Stimulated activated CD4-positive, alpha-beta T cell treated with anti-CD3 and anti-CD28 coated beads, Interleukin-4, amount 100 ng/mL, for 24 hours (primary cell): ENCODE measurements at regions not wholly inside any gene's neighbourhood (a gene's known extent, or its start where the extent isn't known, plus 50 kb on each side); places are given as distances from the start of the nearest gene placed in this dataset.
"Not testable (repeated sequence)": the region's sequence is repeated elsewhere in the genome, so short reads cannot be mapped to it uniquely, and the experiment has no call there.

Experiments used
- DNase-seq: peaks from one replicate; pipeline ENCODE4 v3.0.0-alpha.2; 2020

- no peak for DNase-seq
These were observed 1010.1 kb downstream of the EFNA5 start for GRCh38 chr5:106660681-106661080.

DNA sequence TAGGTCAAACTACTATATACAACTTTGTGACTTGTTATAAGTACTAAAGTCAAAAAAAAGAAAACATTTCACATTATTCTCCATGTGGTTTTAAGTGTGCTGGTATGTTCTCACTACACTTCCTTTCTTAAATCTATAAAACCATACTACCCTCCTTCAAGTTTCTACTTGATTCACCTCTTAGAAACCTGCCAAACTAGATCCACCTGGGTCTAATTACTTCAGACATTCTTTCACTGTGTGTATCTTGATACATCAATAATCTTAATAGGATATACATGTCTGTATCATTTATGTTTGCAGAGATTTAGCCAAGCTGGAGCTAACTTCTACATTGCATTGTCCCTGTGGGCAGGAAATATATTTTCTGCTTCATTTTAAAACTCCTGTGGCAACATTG, 1012.6 kb downstream of the EFNA5 start:
- no peak for DNase-seq

GRCh38 chr5:106656821-106657220, 1013.9 kb downstream of the EFNA5 start:
- DNase-seq = no peak

GRCh38 chr5:106649031-106649430, 1021.7 kb downstream of the EFNA5 start:
- no peak for DNase-seq

DNA sequence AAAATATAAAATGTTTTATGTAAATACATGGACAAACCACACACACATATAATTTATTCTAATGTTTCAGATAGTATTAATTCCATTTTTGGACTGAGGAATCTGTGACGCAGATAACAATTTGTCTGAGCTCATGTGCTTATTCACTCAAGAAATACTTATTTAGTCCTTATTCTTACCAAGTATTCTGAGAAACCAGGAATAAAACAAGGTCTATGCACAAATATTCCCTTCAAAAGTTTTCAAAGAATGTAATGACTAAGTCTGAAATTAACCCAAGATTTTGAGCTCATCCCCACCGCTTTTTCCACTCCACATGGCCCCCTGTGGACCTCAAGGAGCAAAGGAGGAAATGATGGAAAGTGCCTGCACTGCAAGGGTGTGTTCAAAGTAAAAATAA, 1022.3 kb downstream of the EFNA5 start:
- DNase-seq = no peak

DNA sequence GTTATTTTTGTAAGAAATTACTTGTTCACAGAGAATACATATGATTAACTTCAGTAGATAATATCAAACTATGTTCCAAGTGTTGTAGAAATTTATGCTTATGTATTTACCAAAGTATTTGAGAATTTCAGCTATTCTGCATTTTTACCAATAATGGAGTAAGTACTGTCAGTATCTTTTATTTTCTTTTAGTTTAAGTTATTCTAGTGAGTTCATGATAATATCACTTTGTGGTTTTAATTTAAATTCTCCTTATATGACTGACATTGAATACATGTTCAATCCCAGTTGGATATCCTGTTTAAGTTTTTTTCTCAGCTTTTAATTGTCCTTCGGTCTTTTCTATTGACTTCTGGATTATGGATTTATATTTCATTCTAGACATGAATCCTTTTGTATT, 1024.6 kb downstream of the EFNA5 start:
- DNase-seq = no peak

GRCh38 chr5:106640511-106640910, 1030.2 kb downstream of the EFNA5 start:
- DNase-seq = no peak

- no peak for DNase-seq
These were observed 1031.2 kb downstream of the EFNA5 start for GRCh38 chr5:106639488-106639887.

DNA sequence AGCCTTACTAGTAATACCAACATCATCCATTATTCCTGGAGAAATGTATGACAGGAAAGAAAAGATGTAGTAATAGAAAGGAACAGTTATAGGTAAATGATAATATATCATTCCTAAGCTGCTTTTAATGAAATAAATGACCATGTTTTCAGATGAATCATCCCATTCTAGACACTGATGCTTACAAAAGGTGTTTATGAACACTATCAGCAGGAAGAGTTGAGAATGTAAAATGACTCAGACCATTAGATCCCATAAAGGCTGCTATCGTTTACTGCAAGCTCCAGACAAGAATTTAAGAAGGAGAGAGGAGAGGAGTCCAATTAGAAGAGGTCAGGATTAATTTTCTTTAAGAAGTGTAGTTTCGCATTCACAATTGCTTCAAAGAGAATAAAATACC, 1033.5 kb downstream of the EFNA5 start:
- no peak for DNase-seq

DNA sequence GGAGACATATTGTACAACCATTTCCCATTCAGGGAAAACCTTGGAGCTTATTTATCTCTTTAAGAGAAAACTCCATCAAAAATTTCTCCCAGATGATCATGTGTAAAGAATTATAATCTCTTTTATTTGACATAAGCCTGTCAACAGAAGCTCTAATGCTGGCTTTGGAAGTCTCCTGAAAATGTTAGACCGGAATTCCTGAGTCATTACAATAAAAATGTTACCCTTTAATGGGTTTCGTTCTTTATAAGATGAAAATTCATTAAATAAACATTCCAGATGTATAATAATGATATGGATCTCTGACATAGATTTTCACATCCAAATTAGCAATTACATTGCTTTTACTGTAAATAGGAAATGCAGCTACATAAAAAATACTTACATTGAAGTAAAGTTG, 1036.4 kb downstream of the EFNA5 start:
- no peak for DNase-seq

DNA sequence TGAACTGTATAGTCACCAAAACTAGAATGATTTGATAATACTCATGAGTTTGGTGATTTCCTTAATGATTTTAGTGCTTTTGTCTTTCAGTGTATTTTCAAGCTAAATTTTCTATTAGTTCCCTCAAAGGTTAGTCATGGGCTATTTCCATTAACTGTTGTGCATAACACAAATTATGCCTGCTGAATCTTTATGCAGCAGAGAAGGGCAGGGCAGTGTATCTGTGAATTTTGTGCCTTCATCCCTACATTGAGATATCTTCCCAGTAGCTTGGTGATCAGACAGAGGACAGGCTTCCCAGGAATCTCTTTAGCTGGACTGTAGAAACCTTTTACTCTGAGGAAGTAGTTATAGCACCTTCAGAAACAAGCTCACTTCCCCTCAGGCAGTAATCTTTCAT, 1036.9 kb downstream of the EFNA5 start:
- DNase-seq = no peak

- DNase-seq = not testable (repeated sequence)
These were observed 1042.3 kb downstream of the EFNA5 start for GRCh38 chr5:106628456-106628855.

DNA sequence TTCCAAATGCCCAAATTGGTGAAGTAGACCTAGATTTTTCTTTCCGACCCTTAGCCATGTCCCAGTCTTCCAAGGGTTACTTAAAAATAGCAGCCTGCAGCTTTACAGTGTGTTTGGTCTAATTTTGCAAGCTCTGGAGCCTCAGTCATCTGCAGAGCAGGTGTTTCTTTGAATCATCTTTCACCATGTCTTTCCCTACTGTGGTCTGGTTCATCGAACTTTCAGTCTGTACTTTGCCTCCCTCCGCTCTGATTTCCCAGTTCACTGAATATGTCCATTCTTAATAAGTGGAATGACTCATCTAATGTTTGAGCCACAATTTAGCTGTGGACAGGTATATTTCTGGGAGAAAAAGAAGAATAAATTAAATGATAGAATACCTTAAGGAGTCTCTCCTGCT, 1060.7 kb downstream of the EFNA5 start:
- DNase-seq = no peak

DNA sequence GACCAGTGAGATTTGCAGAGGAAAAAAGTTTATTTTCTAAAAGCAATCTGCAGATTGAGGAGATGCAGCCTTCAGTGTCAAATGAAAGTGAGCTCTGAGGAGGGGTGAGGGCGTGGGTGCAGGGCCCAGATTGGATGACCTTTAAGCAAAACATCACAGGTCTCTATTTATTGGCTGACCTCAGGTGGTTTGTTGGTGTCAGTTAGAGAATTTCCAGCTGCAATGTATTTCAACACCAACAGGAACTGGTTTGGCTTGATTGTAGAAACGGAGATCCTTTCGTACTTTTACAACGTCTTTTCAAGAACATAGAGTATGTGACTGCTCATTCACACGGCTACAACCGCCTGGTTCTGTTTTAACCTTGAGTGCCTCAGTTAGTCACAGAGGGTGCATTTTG, 1069.1 kb downstream of the EFNA5 start:
- DNase-seq = no peak

- no peak for DNase-seq
These were observed 1069.9 kb downstream of the EFNA5 start for GRCh38 chr5:106600803-106601202.

GRCh38 chr5:106595864-106596263, 1074.9 kb downstream of the EFNA5 start:
- no peak for DNase-seq

DNA sequence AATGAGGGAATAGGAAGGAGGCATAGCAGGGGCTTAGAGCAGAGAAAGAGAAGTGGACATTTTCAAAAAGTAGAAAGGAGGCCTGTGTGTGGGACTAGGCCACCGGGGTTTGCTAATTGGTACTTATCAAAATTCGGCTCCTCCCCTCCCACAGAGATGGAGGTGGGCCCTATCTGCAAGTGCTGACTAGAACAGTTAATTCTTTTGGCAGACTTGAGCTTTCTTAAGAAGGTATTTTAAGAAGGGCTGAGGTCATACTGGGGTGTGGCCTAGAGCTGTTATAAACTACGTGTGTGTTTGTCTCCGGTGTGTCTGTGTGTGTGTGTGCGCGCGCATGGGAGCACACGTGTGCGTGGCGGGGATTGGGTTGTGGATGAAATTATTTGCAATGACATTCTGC, 1086.5 kb downstream of the EFNA5 start:
- no peak for DNase-seq

- DNase-seq = no peak
These were observed 1092.0 kb downstream of the EFNA5 start for GRCh38 chr5:106578736-106579135.

DNA sequence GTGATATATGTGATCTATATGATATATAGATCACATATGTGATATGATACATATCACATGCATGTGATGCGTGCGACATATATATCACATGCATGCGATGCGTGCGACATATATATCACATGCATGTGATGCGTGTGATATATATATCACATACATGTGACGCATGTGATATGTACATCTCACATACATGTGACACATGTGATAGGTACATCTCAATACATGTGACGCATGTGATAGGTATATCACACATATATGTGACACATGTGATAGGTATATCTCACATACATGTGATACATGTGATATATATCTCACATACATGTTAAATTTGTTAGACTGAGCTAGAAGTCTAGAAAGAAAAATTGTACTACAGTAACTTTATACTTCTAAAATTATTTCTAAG, 1095.9 kb downstream of the EFNA5 start:
- DNase-seq = no peak

- no peak for DNase-seq
These were observed 1104.7 kb downstream of the EFNA5 start for GRCh38 chr5:106566031-106566430.

GRCh38 chr5:106545325-106545724, 1125.4 kb downstream of the EFNA5 start:
- no peak for DNase-seq

DNA sequence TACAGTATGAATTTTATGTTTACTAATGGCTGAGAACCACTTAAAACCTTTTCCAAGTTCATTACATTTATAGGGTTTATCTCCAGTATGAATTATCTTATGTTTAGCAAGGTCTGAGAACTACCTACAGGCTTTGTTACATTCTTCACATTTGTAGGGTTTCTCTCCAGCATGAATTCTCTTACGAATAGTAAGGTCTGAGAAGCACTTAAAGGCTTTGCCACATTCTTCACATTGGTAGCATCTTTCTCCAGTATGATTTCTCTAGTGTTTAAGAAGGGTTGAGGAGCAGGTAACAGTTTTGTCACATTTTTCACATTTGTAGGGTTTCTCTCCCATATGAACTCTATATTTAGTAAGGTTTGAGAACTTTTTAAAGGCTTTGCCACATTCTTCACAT, 1127.4 kb downstream of the EFNA5 start:
- DNase-seq = no peak

DNA sequence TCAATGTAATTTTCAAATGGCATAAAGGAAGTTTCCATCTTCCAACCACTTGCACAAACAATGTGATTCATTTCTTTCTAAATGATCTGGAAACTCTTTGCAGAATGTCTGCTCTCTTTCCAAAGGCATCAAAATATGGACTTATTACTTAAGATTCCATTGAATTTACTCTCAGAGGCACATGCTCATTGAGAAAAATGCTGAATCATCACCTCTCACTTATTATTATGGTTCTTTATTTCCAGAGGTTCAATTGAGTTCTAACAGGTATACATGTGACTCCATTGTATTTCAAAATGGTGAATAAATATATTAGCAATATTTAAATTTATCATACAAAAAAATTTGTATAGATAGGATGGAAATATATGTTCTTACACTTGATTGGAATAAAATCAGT, 1140.6 kb downstream of the EFNA5 start:
- DNase-seq = no peak

DNA sequence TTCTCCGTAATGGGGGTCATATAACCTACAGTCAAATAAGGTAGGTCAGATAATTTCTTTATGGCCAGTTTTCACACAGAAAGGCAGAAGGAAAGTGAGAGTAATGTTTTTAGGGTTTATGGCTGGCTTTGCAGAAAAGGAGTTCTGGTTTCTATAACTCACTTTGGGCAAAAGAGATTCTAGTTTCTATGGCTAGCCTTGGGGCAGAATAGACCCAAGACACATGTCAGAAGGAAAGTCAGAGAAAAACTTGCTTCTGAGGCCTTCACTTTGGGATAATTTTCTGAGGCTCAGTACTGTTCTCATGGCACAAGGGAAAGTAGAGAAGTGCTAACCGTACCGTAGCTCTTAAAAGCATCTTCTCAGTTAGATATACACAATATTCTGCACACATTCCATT, 1145.3 kb downstream of the EFNA5 start:
- DNase-seq = no peak

GRCh38 chr5:106523852-106524251, 1146.9 kb downstream of the EFNA5 start:
- no peak for DNase-seq

GRCh38 chr5:106522296-106522695, 1148.4 kb downstream of the EFNA5 start:
- no peak for DNase-seq
